HepG2 (cell line): ENCODE measurements at regions not wholly inside any gene's neighbourhood (a gene's known extent, or its start where the extent isn't known, plus 50 kb on each side); places are given as distances from the start of the nearest gene placed in this dataset.

Source experiments
- ARID2 ChIP-seq: sonication (generic); formaldehyde crosslinking; IDR thresholded peaks from 2 replicates; pipeline ENCODE4 v1.8.1; 2022; ENCODE audit warnings: mild to moderate bottlenecking, missing genetic modification reagents, borderline replicate concordance
- BCL6 ChIP-seq: IDR thresholded peaks from 2 replicates; pipeline ENCODE4 v1.6.1; 2016; ENCODE audit warnings: missing genetic modification reagents, missing compliant biosample characterization
- CTCF ChIP-seq: sonication (generic); formaldehyde crosslinking; IDR thresholded peaks from 2 replicates; pipeline ENCODE4 v1.5.0; 2020; ENCODE audit warnings: mild to moderate bottlenecking, missing genetic modification reagents, moderate library complexity
- ESRRA ChIP-seq: sonication (generic); formaldehyde crosslinking; IDR thresholded peaks from 2 replicates; pipeline ENCODE4 v1.5.1; 2020; ENCODE audit warnings: mild to moderate bottlenecking, low read depth, missing genetic modification reagents
- FOXA3 ChIP-seq: IDR thresholded peaks from 2 replicates; pipeline ENCODE4 v1.6.1; 2016; ENCODE audit warnings: missing genetic modification reagents, missing compliant biosample characterization
- HNRNPLL ChIP-seq: fragments of 200-400 bp; formaldehyde crosslinking; IDR thresholded peaks from 2 replicates; pipeline ENCODE4 v1.6.1; 2017; ENCODE audit warnings: mild to moderate bottlenecking, low read depth, low read length; ENCODE audit not compliant: poor library complexity, severe bottlenecking
- MAZ ChIP-seq, 2 experiments: sonication (generic) in 1 of 2; formaldehyde crosslinking in 1 of 2; IDR thresholded peaks; 2 replicates each; pipeline versions ENCODE4 v1.5.0 to v1.6.1; 2012 to 2020; ENCODE audit warnings: low read depth in 2 of 2, mild to moderate bottlenecking in 2 of 2, borderline replicate concordance in 1 of 2, improper control_type of control experiment in 1 of 2, low read length in 1 of 2, missing genetic modification reagents in 1 of 2, moderate library complexity in 1 of 2
- MED1 ChIP-seq: sonication (generic); formaldehyde crosslinking; IDR thresholded peaks from 2 replicates; pipeline ENCODE4 v1.4.0; 2020; ENCODE audit warnings: missing genetic modification reagents
- NR2F6 ChIP-seq, 2 experiments: IDR thresholded peaks; 2 replicates each; pipeline ENCODE4 v1.6.1; 2016; ENCODE audit warnings: antibody characterized with exemption in 1 of 2, mild to moderate bottlenecking in 1 of 2
- PLRG1 ChIP-seq: fragments of 450-650 bp; conservative IDR thresholded peaks from 2 replicates; pipeline ENCODE4 v1.6.1; 2016
- PTBP1 ChIP-seq: fragments of 200-400 bp; formaldehyde crosslinking; IDR thresholded peaks from 2 replicates; pipeline ENCODE4 v1.6.1; 2018; ENCODE audit warnings: low read length, low read depth; ENCODE audit not compliant: poor library complexity, severe bottlenecking
- TARDBP ChIP-seq: sonication (generic); formaldehyde crosslinking; IDR thresholded peaks from 2 replicates; pipeline ENCODE4 v1.8.0; 2022; ENCODE audit warnings: mild to moderate bottlenecking, missing genetic modification reagents
- TEAD3 ChIP-seq: optimal IDR thresholded peaks from 2 replicates; pipeline ENCODE3; 2016; ENCODE audit warnings: borderline replicate concordance
- TRIM24 ChIP-seq: sonication (generic); formaldehyde crosslinking; IDR thresholded peaks from 2 replicates; pipeline ENCODE4 v1.8.0; 2022; ENCODE audit warnings: mild to moderate bottlenecking, missing genetic modification reagents
- ZFP36L1 ChIP-seq: sonication (generic); formaldehyde crosslinking; IDR thresholded peaks from 2 replicates; pipeline ENCODE4 v1.8.0; 2022; ENCODE audit warnings: mild to moderate bottlenecking, missing genetic modification reagents, moderate library complexity
- ZNF414 ChIP-seq: sonication (generic); formaldehyde crosslinking; IDR thresholded peaks from 2 replicates; pipeline ENCODE4 v1.5.0; 2020; ENCODE audit warnings: missing genetic modification reagents
- ZNF501 ChIP-seq: sonication (generic); formaldehyde crosslinking; IDR thresholded peaks from 2 replicates; pipeline ENCODE4 v1.5.1; 2020; ENCODE audit warnings: mild to moderate bottlenecking, moderate library complexity, missing genetic modification reagents
- ZNF639 ChIP-seq: conservative IDR thresholded peaks from 2 replicates; pipeline ENCODE4 v1.6.1; 2018; ENCODE audit warnings: missing genetic modification reagents
- TF ChIP-seq, protein P1 (sequence below): sonication (generic); formaldehyde crosslinking; IDR thresholded peaks from 2 replicates; pipeline ENCODE4 v1.8.0; 2022; ENCODE audit warnings: missing genetic modification reagents, low read depth, mild to moderate bottlenecking, borderline replicate concordance
- TF ChIP-seq, protein P2 (sequence below): sonication (generic); formaldehyde crosslinking; IDR thresholded peaks from 2 replicates; pipeline ENCODE4 v1.5.0; 2020; ENCODE audit warnings: mild to moderate bottlenecking, missing genetic modification reagents

- TF ChIP-seq, protein P1, sequence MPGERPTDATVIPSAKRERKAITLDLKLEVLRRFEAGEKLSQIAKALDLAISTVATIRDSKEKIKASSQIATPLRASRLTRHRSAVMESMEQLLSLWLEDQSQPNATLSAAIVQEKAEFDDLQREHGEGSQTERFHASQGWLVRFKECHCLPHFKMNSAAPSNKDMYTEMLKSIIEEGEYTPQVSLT (CRISPR knock-in tag): no peak
- TF ChIP-seq ESRRA: peak; percentile 79; the same call in 1 of the 2 replicates
- no peak for TF ChIP-seq HNRNPLL
- TF ChIP-seq NR2F6 (IDR thresholded peaks at IDR 0.05): peak; percentile 61
- TF ChIP-seq NR2F6 (CRISPR knock-in tag; IDR thresholded peaks at IDR 0.05): peak; percentile 69
- no peak for TF ChIP-seq ZFP36L1 (CRISPR knock-in tag)
- no peak for TF ChIP-seq CTCF (CRISPR knock-in tag)
- no peak for TF ChIP-seq PTBP1
- TF ChIP-seq, protein P2, sequence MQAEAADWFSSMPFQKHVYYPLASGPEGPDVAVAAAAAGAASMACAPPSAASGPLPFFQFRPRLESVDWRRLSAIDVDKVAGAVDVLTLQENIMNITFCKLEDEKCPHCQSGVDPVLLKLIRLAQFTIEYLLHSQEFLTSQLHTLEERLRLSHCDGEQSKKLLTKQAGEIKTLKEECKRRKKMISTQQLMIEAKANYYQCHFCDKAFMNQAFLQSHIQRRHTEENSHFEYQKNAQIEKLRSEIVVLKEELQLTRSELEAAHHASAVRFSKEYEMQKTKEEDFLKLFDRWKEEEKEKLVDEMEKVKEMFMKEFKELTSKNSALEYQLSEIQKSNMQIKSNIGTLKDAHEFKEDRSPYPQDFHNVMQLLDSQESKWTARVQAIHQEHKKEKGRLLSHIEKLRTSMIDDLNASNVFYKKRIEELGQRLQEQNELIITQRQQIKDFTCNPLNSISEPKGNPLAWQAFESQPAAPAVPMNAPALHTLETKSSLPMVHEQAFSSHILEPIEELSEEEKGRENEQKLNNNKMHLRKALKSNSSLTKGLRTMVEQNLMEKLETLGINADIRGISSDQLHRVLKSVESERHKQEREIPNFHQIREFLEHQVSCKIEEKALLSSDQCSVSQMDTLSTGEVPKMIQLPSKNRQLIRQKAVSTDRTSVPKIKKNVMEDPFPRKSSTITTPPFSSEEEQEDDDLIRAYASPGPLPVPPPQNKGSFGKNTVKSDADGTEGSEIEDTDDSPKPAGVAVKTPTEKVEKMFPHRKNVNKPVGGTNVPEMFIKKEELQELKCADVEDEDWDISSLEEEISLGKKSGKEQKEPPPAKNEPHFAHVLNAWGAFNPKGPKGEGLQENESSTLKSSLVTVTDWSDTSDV (CRISPR knock-in tag): no peak
- TF ChIP-seq ZNF501 (CRISPR knock-in tag): no peak
- no peak for TF ChIP-seq ZNF639 (CRISPR knock-in tag)
- no peak for TF ChIP-seq ZNF414 (CRISPR knock-in tag)
- TF ChIP-seq ARID2 (CRISPR knock-in tag): no peak
- TF ChIP-seq TRIM24 (CRISPR knock-in tag): 0 out of 2 replicates have a peak, but pooled peaks have one; percentile 54
- 0 out of 2 replicates have a peak, but pooled peaks have one; percentile 30 for TF ChIP-seq MED1 (CRISPR knock-in tag)
- TF ChIP-seq BCL6 (CRISPR knock-in tag): peak; percentile 93
- peak; percentile 40; the same call in 1 of the 2 replicates for TF ChIP-seq FOXA3 (CRISPR knock-in tag)
- TF ChIP-seq PLRG1: no peak
- TF ChIP-seq TARDBP (CRISPR knock-in tag): 0 out of 2 replicates have a peak, but pooled peaks have one; percentile 17
- no peak for TF ChIP-seq MAZ (IDR thresholded peaks at IDR 0.05; ENCODE audit: borderline replicate concordance, low read depth, low read length)
- no peak for TF ChIP-seq MAZ (CRISPR knock-in tag; IDR thresholded peaks at IDR 0.05; ENCODE audit: low read depth)
- TF ChIP-seq TEAD3: peak; percentile 75
Measured at GRCh38 chr3:181054538-181054937, 65.0 kb upstream of the DNAJC19 start (continued).
